CD14-positive monocyte (primary cell): ENCODE measurements at regions not wholly inside any gene's neighbourhood (a gene's known extent, or its start where the extent isn't known, plus 50 kb on each side); places are given as distances from the start of the nearest gene placed in this dataset.
A peak's percentile ranks its signal among the peaks of the same experiment; 100 is the strongest.

ENCODE experiments used
- DNase-seq, 3 donors: peaks; one replicate each; pipeline ENCODE4 v3.0.0-alpha.2; 2011 to 2022
- H2AFZ ChIP-seq: 2 replicates; pipeline ENCODE4 v1.6.0; 2012; ENCODE audit warnings: mild to moderate bottlenecking, low read depth, low read length, inconsistent platforms; ENCODE audit not compliant: insufficient read depth, poor library complexity, severe bottlenecking
- H3K27ac ChIP-seq, 2 donors: 1 replicate in 1 of 2; 2 replicates in 1 of 2; pipeline ENCODE4 v1.5.1; 2012 to 2013; ENCODE audit warnings: low read length in 2 of 2, control low read depth in 1 of 2, inconsistent platforms in 1 of 2, low read depth in 1 of 2, mild to moderate bottlenecking in 1 of 2
- H3K27me3 ChIP-seq, 2 donors: one replicate each; pipeline versions ENCODE4 v1.6.0 to v1.6.1; 2011 to 2013; ENCODE audit warnings: low read length in 2 of 2; ENCODE audit not compliant: control insufficient read depth in 2 of 2, insufficient read depth in 2 of 2
- H3K36me3 ChIP-seq, 2 donors: replicated peaks in 1 of 2; 1 replicate in 1 of 2; 2 replicates in 1 of 2; pipeline versions ENCODE4 v1.5.1 to v1.6.1; 2012 to 2013; ENCODE audit warnings: low read length in 2 of 2, control low read depth in 1 of 2, inconsistent platforms in 1 of 2, mild to moderate bottlenecking in 1 of 2; ENCODE audit not compliant: insufficient read depth in 2 of 2, control insufficient read depth in 1 of 2
- H3K4me1 ChIP-seq, 2 donors: 1 replicate in 1 of 2; 2 replicates in 1 of 2; pipeline versions ENCODE4 v1.5.1 to v1.6.1; 2012 to 2013; ENCODE audit warnings: low read length in 2 of 2, control low read depth in 1 of 2, inconsistent platforms in 1 of 2, mild to moderate bottlenecking in 1 of 2, moderate library complexity in 1 of 2; ENCODE audit not compliant: insufficient read depth in 2 of 2, control insufficient read depth in 1 of 2
- H3K4me2 ChIP-seq: replicated peaks from 2 replicates; pipeline ENCODE3; 2012; ENCODE audit warnings: low read length, moderate library complexity, mild to moderate bottlenecking; ENCODE audit not compliant: poor library complexity, severe bottlenecking; ENCODE audit errors: extremely low read depth
- H3K4me3 ChIP-seq, 3 experiments: fragments of 200-600 bp in 1 of 3; sonication (generic) in 1 of 3; replicated peaks in 1 of 3; 1 replicate in 2 of 3; 2 replicates in 1 of 3; pipeline ENCODE4 v1.5.1; 2011 to 2013; ENCODE audit warnings: low read length in 3 of 3, mild to moderate bottlenecking in 3 of 3, control low read depth in 2 of 3, low read depth in 2 of 3, inconsistent platforms in 1 of 3, moderate library complexity in 1 of 3
- H3K79me2 ChIP-seq: 2 replicates; pipeline ENCODE4 v1.6.0; 2012; ENCODE audit warnings: mild to moderate bottlenecking, control low read depth, inconsistent platforms, low read length, moderate library complexity; ENCODE audit not compliant: insufficient read depth
- H3K9ac ChIP-seq: 2 replicates; pipeline ENCODE4 v1.6.0; 2017; ENCODE audit warnings: low read length, mild to moderate bottlenecking; ENCODE audit not compliant: insufficient read depth, poor library complexity, severe bottlenecking
- H3K9me3 ChIP-seq, 2 donors: replicated peaks in 1 of 2; 1 replicate in 1 of 2; 2 replicates in 1 of 2; pipeline versions ENCODE4 v1.5.1 to v1.6.1; 2012 to 2013; ENCODE audit warnings: low read length in 2 of 2, control low read depth in 1 of 2; ENCODE audit not compliant: control insufficient read depth in 1 of 2, insufficient read depth in 1 of 2
- H4K20me1 ChIP-seq: 2 replicates; pipeline ENCODE4 v1.6.0; 2012; ENCODE audit warnings: mild to moderate bottlenecking, low read length, control low read depth, moderate library complexity; ENCODE audit not compliant: insufficient read depth
- H3K27ac Mint-ChIP-seq, 7 donors: one replicate each; pipeline ENCODE4 v1.8.0; 2020; ENCODE audit warnings: mild to moderate bottlenecking in 7 of 7, mixed read lengths in 7 of 7, moderate library complexity in 6 of 7, inconsistent platforms in 2 of 7
- H3K27me3 Mint-ChIP-seq, 3 donors: one replicate each; pipeline ENCODE4 v1.8.0; 2021 to 2022; ENCODE audit warnings: low read depth in 3 of 3, mild to moderate bottlenecking in 3 of 3, mixed read lengths in 3 of 3, moderate library complexity in 3 of 3, inconsistent platforms in 1 of 3
- H3K36me3 Mint-ChIP-seq, 2 donors: one replicate each; pipeline ENCODE4 v1.8.0; 2020; ENCODE audit warnings: mixed read lengths in 2 of 2, inconsistent platforms in 1 of 2, mild to moderate bottlenecking in 1 of 2
- H3K4me1 Mint-ChIP-seq: one replicate; pipeline ENCODE4 v1.8.0; 2020; ENCODE audit warnings: mild to moderate bottlenecking, mixed read lengths
- H3K4me3 Mint-ChIP-seq, 2 donors: one replicate each; pipeline ENCODE4 v1.8.0; 2020; ENCODE audit warnings: mild to moderate bottlenecking in 2 of 2, mixed read lengths in 2 of 2, moderate library complexity in 1 of 2
- H3K9me3 Mint-ChIP-seq, 7 donors: one replicate each; pipeline ENCODE4 v1.8.0; 2020 to 2022; ENCODE audit warnings: mixed read lengths in 7 of 7, mild to moderate bottlenecking in 6 of 7, moderate library complexity in 6 of 7, inconsistent platforms in 2 of 7
- WGBS: methylation state at CpG from one replicate; pipeline ENCODE4 v1.1.5; 2013; ENCODE audit warnings: missing lambda C conversion rate; ENCODE audit not compliant: insufficient coverage; 5-methylcytosine and 5-hydroxymethylcytosine counted together
- intact Hi-C, 2 donors: fragments of 100-400 bp; cut with micrococcal nuclease; formaldehyde crosslinking; loops; one replicate each; pipeline versions ENCODE4 v1.15.0 to v1.15.1; 2023
- TF ChIP-seq, protein P1 (sequence below): fragments of 200-600 bp; IDR thresholded peaks from one replicate; pipeline ENCODE4 v1.8.0; 2022; ENCODE audit warnings: antibody characterized with exemption, mild to moderate bottlenecking

DNA sequence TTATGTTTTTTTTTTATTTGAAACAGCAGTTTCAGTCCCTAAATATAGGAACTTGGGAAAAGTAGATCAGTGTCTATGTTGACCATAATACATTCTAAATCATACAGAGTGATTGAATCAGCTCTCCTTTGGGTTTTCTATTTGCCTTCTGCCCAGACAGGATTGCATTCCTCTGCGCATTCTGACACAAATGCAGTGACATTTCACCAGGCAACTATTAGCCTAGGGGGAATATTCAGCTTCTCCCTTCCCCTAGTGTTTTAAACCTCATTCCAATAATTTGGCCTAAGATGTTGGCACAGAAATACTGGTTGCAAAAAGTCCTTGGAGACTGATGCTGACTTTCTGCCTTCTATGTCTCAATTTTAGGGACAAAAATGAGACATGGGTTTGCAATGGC lies 172.8 kb downstream of the PTGER3 start:
- H3K9me3 ChIP-seq, result no peaks in the 10 kb centered on the region
- peaks cover 0 to 2% of the 10 kb centered on the region in 2 donors for H3K36me3 Mint-ChIP-seq
- H3K9ac ChIP-seq, result no peak overlapping the region
- H3K9me3 Mint-ChIP-seq, result peaks cover 0 to 6% (median 4%) of the 10 kb centered on the region in 7 donors
- H3K27me3 Mint-ChIP-seq, result peaks cover 0 to 2% (median 2%) of the 10 kb centered on the region in 3 donors
- no peak overlapping the region for H3K4me3 Mint-ChIP-seq
- TF ChIP-seq, protein P1, sequence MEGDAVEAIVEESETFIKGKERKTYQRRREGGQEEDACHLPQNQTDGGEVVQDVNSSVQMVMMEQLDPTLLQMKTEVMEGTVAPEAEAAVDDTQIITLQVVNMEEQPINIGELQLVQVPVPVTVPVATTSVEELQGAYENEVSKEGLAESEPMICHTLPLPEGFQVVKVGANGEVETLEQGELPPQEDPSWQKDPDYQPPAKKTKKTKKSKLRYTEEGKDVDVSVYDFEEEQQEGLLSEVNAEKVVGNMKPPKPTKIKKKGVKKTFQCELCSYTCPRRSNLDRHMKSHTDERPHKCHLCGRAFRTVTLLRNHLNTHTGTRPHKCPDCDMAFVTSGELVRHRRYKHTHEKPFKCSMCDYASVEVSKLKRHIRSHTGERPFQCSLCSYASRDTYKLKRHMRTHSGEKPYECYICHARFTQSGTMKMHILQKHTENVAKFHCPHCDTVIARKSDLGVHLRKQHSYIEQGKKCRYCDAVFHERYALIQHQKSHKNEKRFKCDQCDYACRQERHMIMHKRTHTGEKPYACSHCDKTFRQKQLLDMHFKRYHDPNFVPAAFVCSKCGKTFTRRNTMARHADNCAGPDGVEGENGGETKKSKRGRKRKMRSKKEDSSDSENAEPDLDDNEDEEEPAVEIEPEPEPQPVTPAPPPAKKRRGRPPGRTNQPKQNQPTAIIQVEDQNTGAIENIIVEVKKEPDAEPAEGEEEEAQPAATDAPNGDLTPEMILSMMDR, result no peak
- no peak for DNase-seq
- peaks cover 32% of the 10 kb centered on the region for H3K4me1 Mint-ChIP-seq
- H3K4me1 ChIP-seq, result peaks cover 7 to 18% of the 10 kb centered on the region in 2 donors
- peak overlapping the region in 3 of 7 donors; percentile 0 to 31 (median 31) for H3K27ac Mint-ChIP-seq
- no peak overlapping the region for H3K4me2 ChIP-seq
- intact Hi-C loops, result no loop called here
- H3K27ac ChIP-seq, result peak overlapping the region in 1 of 2 donors; percentile 43
- no peaks in the 10 kb centered on the region for H4K20me1 ChIP-seq
- no peaks in the 10 kb centered on the region for H3K36me3 ChIP-seq
- H2AFZ ChIP-seq, result peak overlapping the region; percentile 49
- H3K27me3 ChIP-seq, result no peaks in the 10 kb centered on the region
- no CpG with 5 or more reads among the region's 1 CpG for WGBS
- no peak overlapping the region for H3K4me3 ChIP-seq
- H3K79me2 ChIP-seq, result no peaks in the 10 kb centered on the region

GRCh38 chr1:70877343-70877742 lies 170.3 kb downstream of the PTGER3 start:
- H3K27ac ChIP-seq, result no peak overlapping the region
- H3K36me3 ChIP-seq, result no peaks in the 10 kb centered on the region
- H3K27me3 Mint-ChIP-seq, result peaks cover 0 to 2% (median 2%) of the 10 kb centered on the region in 3 donors
- no peaks in the 10 kb centered on the region for H3K27me3 ChIP-seq
- H3K9ac ChIP-seq, result no peak overlapping the region
- H3K4me1 Mint-ChIP-seq, result peaks cover 18% of the 10 kb centered on the region
- no peak overlapping the region for H3K27ac Mint-ChIP-seq
- DNase-seq, result no peak
- peaks cover 5 to 12% of the 10 kb centered on the region in 2 donors for H3K4me1 ChIP-seq
- TF ChIP-seq, protein P1, result no peak
- intact Hi-C loops, result no loop called here
- H2AFZ ChIP-seq, result no peak overlapping the region
- H4K20me1 ChIP-seq, result no peaks in the 10 kb centered on the region
- peaks cover 0 to 7% (median 5%) of the 10 kb centered on the region in 7 donors for H3K9me3 Mint-ChIP-seq
- WGBS, result no CpG with 5 or more reads among the region's 3 CpGs
- no peak overlapping the region for H3K4me2 ChIP-seq
- H3K9me3 ChIP-seq, result no peaks in the 10 kb centered on the region
- H3K79me2 ChIP-seq, result no peaks in the 10 kb centered on the region
- no peak overlapping the region for H3K4me3 ChIP-seq
- no peak overlapping the region for H3K4me3 Mint-ChIP-seq
- H3K36me3 Mint-ChIP-seq, result peaks cover 0 to 2% of the 10 kb centered on the region in 2 donors
